ENCODE measurements at regions not wholly inside any gene's neighbourhood (a gene's known extent, or its start where the extent isn't known, plus 50 kb on each side); places are given as distances from the start of the nearest gene placed in this dataset.

- H3K36me3 Mint-ChIP-seq (ENCODE audit: unreplicated experiment) = no peaks in the 10 kb centered on the region
- H3K4me3 Mint-ChIP-seq (ENCODE audit: unreplicated experiment) = no peak overlapping the region
- no peaks in the 10 kb centered on the region for H3K4me1 Mint-ChIP-seq (ENCODE audit: unreplicated experiment)
- DNase-seq (ENCODE audit: extremely low spot score, unreplicated experiment) = no peak
- H3K9me3 Mint-ChIP-seq (ENCODE audit: unreplicated experiment) = no peaks in the 10 kb centered on the region
- no peak overlapping the region for H3K27ac Mint-ChIP-seq (ENCODE audit: unreplicated experiment)
- peaks cover under 1% of the 10 kb centered on the region for H3K27me3 Mint-ChIP-seq (ENCODE audit: unreplicated experiment)
- no peak for TF ChIP-seq CTCF (IDR thresholded peaks at IDR 0.05)
Observed at GRCh38 chr12:13692332-13692731, 289.1 kb downstream of the GRIN2B start.

GRCh38 chr12:13691598-13691997, 289.8 kb downstream of the GRIN2B start:
- no peak overlapping the region for H3K27ac Mint-ChIP-seq (ENCODE audit: unreplicated experiment)
- no peaks in the 10 kb centered on the region for H3K36me3 Mint-ChIP-seq (ENCODE audit: unreplicated experiment)
- no peaks in the 10 kb centered on the region for H3K9me3 Mint-ChIP-seq (ENCODE audit: unreplicated experiment)
- no peaks in the 10 kb centered on the region for H3K4me1 Mint-ChIP-seq (ENCODE audit: unreplicated experiment)
- DNase-seq (ENCODE audit: extremely low spot score, unreplicated experiment) = no peak
- TF ChIP-seq CTCF (IDR thresholded peaks at IDR 0.05) = no peak
- H3K27me3 Mint-ChIP-seq (ENCODE audit: unreplicated experiment) = no peaks in the 10 kb centered on the region
- H3K4me3 Mint-ChIP-seq (ENCODE audit: unreplicated experiment) = no peak overlapping the region

- no peaks in the 10 kb centered on the region for H3K4me1 Mint-ChIP-seq (ENCODE audit: unreplicated experiment)
- no peak overlapping the region for H3K27ac Mint-ChIP-seq (ENCODE audit: unreplicated experiment)
- H3K27me3 Mint-ChIP-seq (ENCODE audit: unreplicated experiment) = no peaks in the 10 kb centered on the region
- TF ChIP-seq CTCF (IDR thresholded peaks at IDR 0.05) = no peak
- no peak overlapping the region for H3K4me3 Mint-ChIP-seq (ENCODE audit: unreplicated experiment)
- no peaks in the 10 kb centered on the region for H3K9me3 Mint-ChIP-seq (ENCODE audit: unreplicated experiment)
- no peaks in the 10 kb centered on the region for H3K36me3 Mint-ChIP-seq (ENCODE audit: unreplicated experiment)
- no peak for DNase-seq (ENCODE audit: extremely low spot score, unreplicated experiment)
Observed at GRCh38 chr12:13687633-13688032, 293.8 kb downstream of the GRIN2B start.

GRCh38 chr12:13686260-13686659, 295.1 kb downstream of the GRIN2B start:
- no peaks in the 10 kb centered on the region for H3K36me3 Mint-ChIP-seq (ENCODE audit: unreplicated experiment)
- no peaks in the 10 kb centered on the region for H3K27me3 Mint-ChIP-seq (ENCODE audit: unreplicated experiment)
- no peak overlapping the region for H3K4me3 Mint-ChIP-seq (ENCODE audit: unreplicated experiment)
- no peaks in the 10 kb centered on the region for H3K9me3 Mint-ChIP-seq (ENCODE audit: unreplicated experiment)
- H3K27ac Mint-ChIP-seq (ENCODE audit: unreplicated experiment) = no peak overlapping the region
- no peak for DNase-seq (ENCODE audit: extremely low spot score, unreplicated experiment)
- TF ChIP-seq CTCF (IDR thresholded peaks at IDR 0.05) = no peak
- H3K4me1 Mint-ChIP-seq (ENCODE audit: unreplicated experiment) = no peaks in the 10 kb centered on the region

GRCh38 chr12:13680916-13681315, 300.5 kb downstream of the GRIN2B start:
- no peaks in the 10 kb centered on the region for H3K36me3 Mint-ChIP-seq (ENCODE audit: unreplicated experiment)
- H3K4me1 Mint-ChIP-seq (ENCODE audit: unreplicated experiment) = no peaks in the 10 kb centered on the region
- H3K4me3 Mint-ChIP-seq (ENCODE audit: unreplicated experiment) = no peak overlapping the region
- no peaks in the 10 kb centered on the region for H3K9me3 Mint-ChIP-seq (ENCODE audit: unreplicated experiment)
- TF ChIP-seq CTCF (IDR thresholded peaks at IDR 0.05) = no peak
- DNase-seq (ENCODE audit: extremely low spot score, unreplicated experiment) = no peak
- H3K27me3 Mint-ChIP-seq (ENCODE audit: unreplicated experiment) = no peaks in the 10 kb centered on the region
- H3K27ac Mint-ChIP-seq (ENCODE audit: unreplicated experiment) = no peak overlapping the region

Measured in osteocyte (in vitro differentiated cells).